Heart left ventricle (tissue), 16 donors: ENCODE measurements at regions not wholly inside any gene's neighbourhood (a gene's known extent, or its start where the extent isn't known, plus 50 kb on each side); places are given as distances from the start of the nearest gene placed in this dataset.
A peak's percentile ranks its signal among the peaks of the same experiment; 100 is the strongest.

Experiments
- ATAC-seq, 4 donors: fragments of 200-7000 bp; cut with Tn5 transposase; one replicate each; pipeline ENCODE4 v1.9.1; 2020 to 2022; ENCODE audit warnings: moderate library complexity in 4 of 4, mild to moderate bottlenecking in 3 of 4, moderate number of reproducible peaks in 1 of 4
- DNase-seq, 5 donors: peaks; one replicate each; pipeline ENCODE4 v3.0.0-alpha.2; 2020
- H3K27ac ChIP-seq, 12 donors: fragments of 200-600 bp; sonication (generic) in 4 of 12; one replicate each; pipeline versions ENCODE4 v1.5.0 to v1.8.0; 2016 to 2022; ENCODE audit warnings: mild to moderate bottlenecking in 2 of 12
- H3K27me3 ChIP-seq, 9 donors: fragments of 200-600 bp; sonication (generic) in 2 of 9; one replicate each; pipeline versions ENCODE4 v1.5.1 to v1.8.0; 2016 to 2022; ENCODE audit warnings: mild to moderate bottlenecking in 3 of 9
- H3K36me3 ChIP-seq, 9 donors: fragments of 200-600 bp; sonication (generic) in 2 of 9; one replicate each; pipeline versions ENCODE4 v1.5.0 to v1.8.0; 2018 to 2022; ENCODE audit warnings: mild to moderate bottlenecking in 2 of 9
- H3K4me1 ChIP-seq, 12 donors: fragments of 200-600 bp; sonication (generic) in 4 of 12; one replicate each; pipeline versions ENCODE4 v1.5.0 to v1.8.0; 2016 to 2022; ENCODE audit warnings: mild to moderate bottlenecking in 3 of 12
- H3K4me3 ChIP-seq, 12 donors: fragments of 200-600 bp; sonication (generic) in 4 of 12; one replicate each; pipeline versions ENCODE4 v1.5.0 to v1.8.0; 2017 to 2022; ENCODE audit warnings: mild to moderate bottlenecking in 9 of 12, moderate library complexity in 4 of 12
- H3K9me3 ChIP-seq, 12 donors: fragments of 200-600 bp; sonication (generic) in 4 of 12; one replicate each; pipeline versions ENCODE4 v1.5.0 to v1.8.0; 2016 to 2022; ENCODE audit warnings: mild to moderate bottlenecking in 1 of 12
- POLR2A ChIP-seq, 2 donors: fragments of 450-650 bp; IDR thresholded peaks; one replicate each; pipeline ENCODE4 v1.6.1; 2017; ENCODE audit warnings: antibody characterized with exemption in 2 of 2, mild to moderate bottlenecking in 2 of 2, moderate library complexity in 2 of 2
- WGBS, 4 donors: extraction: QIAGEN DNeasy Blood & Tissue Kit in 2 of 4; methylation state at CpG; one replicate each; pipeline versions ENCODE4 v1.1.5 to v1.1.7; 2013 to 2018; 5-methylcytosine and 5-hydroxymethylcytosine counted together
- intact Hi-C, 10 donors: fragments of 100-400 bp; cut with DNase I; formaldehyde crosslinking; loops; one replicate each; pipeline versions ENCODE4 v1.11.1 to v1.14.2; 2022
- TF ChIP-seq, protein P1 (sequence below), 12 donors: fragments of 200-600 bp; sonication (generic) in 4 of 12; IDR thresholded peaks; one replicate each; pipeline versions ENCODE4 v1.5.0 to v1.8.0; 2018 to 2022; ENCODE audit warnings: antibody characterized with exemption in 12 of 12, mild to moderate bottlenecking in 5 of 12
- donor health status: ischemic (EF 13 %, LVEDD 7.1; RV severe dilation, severe dysfunction).
- donor health status: healthy with polysubstance abuse.
- donor health status: DM: no; HTN: yes; CAD: no.
- donor health status: DM: no; HTN: no; CAD: no.
- donor health status: ischemic (EF 25% LVEDD 6.9; RV normal size, moderate dysfunction).
- donor health status: ischemic (EF 25% LVEDD 5.7; RV mildly dilated, moderate dysfunction).
- donor health status: healthy.
- donor health status: DM: yes; HTN: yes; CAD: no.
- donor health status: ischemic (EF 35%, LVEDD 5.7; RV mildly dilated, moderate dysfunction).
- donor health status: nonischemic (EF 11% LVEDD 7.7; RV severe dilation, severe dysfunction).
- donor health status: DM: yes; HTN: yes; CAD: no.
- donor health status: PGD.
- donor health status: ischemic (EF 29% LVEDD 5.4; RV normal size, mild dysfunction).
- donor health status: nonischemic (EF 23%, LVEDD 6.1; RV moderate dilation, normal function).

GRCh38 chr5:158502686-158503085, 597.0 kb downstream of the EBF1 start:
- intact Hi-C loops = loop anchor here in 1 of 10 donors (5.0 kb wide), 1 partner anchor 70 kb away; no protein-coding TSS in a partner anchor
- peak in 2 of 4 donors; percentile 44 to 57 for ATAC-seq

GRCh38 chr5:158499892-158500418, 599.8 kb downstream of the EBF1 start:
- H3K4me1 ChIP-seq = peaks cover 0 to 38% (median 7%) of the 10 kb centered on the region in 12 donors
- TF ChIP-seq, protein P1, sequence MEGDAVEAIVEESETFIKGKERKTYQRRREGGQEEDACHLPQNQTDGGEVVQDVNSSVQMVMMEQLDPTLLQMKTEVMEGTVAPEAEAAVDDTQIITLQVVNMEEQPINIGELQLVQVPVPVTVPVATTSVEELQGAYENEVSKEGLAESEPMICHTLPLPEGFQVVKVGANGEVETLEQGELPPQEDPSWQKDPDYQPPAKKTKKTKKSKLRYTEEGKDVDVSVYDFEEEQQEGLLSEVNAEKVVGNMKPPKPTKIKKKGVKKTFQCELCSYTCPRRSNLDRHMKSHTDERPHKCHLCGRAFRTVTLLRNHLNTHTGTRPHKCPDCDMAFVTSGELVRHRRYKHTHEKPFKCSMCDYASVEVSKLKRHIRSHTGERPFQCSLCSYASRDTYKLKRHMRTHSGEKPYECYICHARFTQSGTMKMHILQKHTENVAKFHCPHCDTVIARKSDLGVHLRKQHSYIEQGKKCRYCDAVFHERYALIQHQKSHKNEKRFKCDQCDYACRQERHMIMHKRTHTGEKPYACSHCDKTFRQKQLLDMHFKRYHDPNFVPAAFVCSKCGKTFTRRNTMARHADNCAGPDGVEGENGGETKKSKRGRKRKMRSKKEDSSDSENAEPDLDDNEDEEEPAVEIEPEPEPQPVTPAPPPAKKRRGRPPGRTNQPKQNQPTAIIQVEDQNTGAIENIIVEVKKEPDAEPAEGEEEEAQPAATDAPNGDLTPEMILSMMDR (IDR thresholded peaks at IDR 0.05) = no peak
- no peak for TF ChIP-seq POLR2A (IDR thresholded peaks at IDR 0.05)
- H3K27me3 ChIP-seq = no peaks in the 10 kb centered on the region
- DNase-seq (no peak), ATAC-seq (no peak)
- WGBS, 4 donors = 51 to 63% (median 61%) methylated on average over 6 of the region's 6 CpGs
- H3K4me3 ChIP-seq = no peak overlapping the region
- no peaks in the 10 kb centered on the region for H3K36me3 ChIP-seq
- peak overlapping the region in 10 of 12 donors; percentile 19 to 70 (median 50) for H3K27ac ChIP-seq
- peaks cover 0 to 2% (median 0%) of the 10 kb centered on the region in 12 donors for H3K9me3 ChIP-seq
- intact Hi-C loops = loop anchor here in 1 of 10 donors (5.0 kb wide), 1 partner anchor 68 kb away; no protein-coding TSS in a partner anchor

More at GRCh38 chr5:158502686-158503085, 597.0 kb downstream of the EBF1 start:
- H3K36me3 ChIP-seq = no peaks in the 10 kb centered on the region
- no peak overlapping the region for H3K4me3 ChIP-seq
- WGBS, 4 donors = 59 to 68% (median 65%) methylated on average over 5 of the region's 5 CpGs
- no peaks in the 10 kb centered on the region for H3K27me3 ChIP-seq
- no peak for TF ChIP-seq POLR2A (IDR thresholded peaks at IDR 0.05)
- TF ChIP-seq, protein P1 (IDR thresholded peaks at IDR 0.05) = no peak
- H3K9me3 ChIP-seq = peaks cover 0 to 28% (median 15%) of the 10 kb centered on the region in 12 donors
- peak in 2 of 5 donors; percentile 32 to 45 for DNase-seq
- H3K27ac ChIP-seq = peak overlapping the region in 2 of 12 donors; percentile 21 to 22
- peaks cover 0 to 38% (median 7%) of the 10 kb centered on the region in 12 donors for H3K4me1 ChIP-seq

DNA sequence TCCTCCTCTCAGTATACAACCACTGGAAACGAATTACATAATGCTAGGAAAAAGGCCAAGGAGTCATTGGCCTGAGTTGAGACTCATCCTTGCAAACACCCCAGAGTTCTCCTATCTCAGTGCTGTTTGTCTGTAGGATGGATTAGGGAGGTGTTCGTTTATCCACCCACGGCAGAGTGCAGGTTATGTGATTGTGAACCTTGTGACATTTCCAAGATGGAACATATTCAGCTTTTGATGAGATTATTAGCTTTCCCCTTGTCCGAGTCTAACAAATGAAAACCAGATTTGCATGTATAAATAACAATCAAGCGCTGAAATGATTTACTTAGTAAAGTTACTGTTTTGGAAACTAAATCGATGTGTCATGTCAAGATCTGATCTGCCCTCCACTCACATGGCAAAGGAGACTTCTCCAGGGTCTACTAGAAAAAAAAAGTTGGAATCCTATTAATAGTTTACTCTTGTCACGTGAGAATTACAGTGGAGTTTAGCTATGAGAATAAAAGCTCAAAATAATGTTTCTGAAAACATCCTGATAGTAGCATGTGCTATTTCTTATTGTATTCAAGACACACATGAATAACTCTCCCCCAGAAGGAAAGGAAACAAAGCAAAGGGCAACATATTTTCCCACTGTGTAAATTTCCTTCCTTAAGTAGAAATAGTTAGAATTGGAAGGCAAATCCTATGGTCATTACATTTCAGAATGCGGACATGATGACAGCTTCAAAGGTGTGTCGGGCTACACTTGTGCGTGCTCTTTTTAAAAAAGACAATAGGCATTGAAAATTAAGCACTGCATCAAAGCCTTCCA, 600.4 kb downstream of the EBF1 start:
- Histone ChIP-seq H3K9me3 (no peaks in the 10 kb centered on the region), H3K27me3 (no peaks in the 10 kb centered on the region), H3K4me1 (peaks cover 0 to 38% (median 7%) of the 10 kb centered on the region in 12 donors), H3K27ac (peak overlapping the region in 11 of 12 donors; percentile 13 to 70 (median 49)), H3K4me3 (no peak overlapping the region), H3K36me3 (no peaks in the 10 kb centered on the region)
- intact Hi-C loops = no loop called here
- no peak for TF ChIP-seq POLR2A (IDR thresholded peaks at IDR 0.05)
- TF ChIP-seq, protein P1 (IDR thresholded peaks at IDR 0.05) = no peak
- DNase-seq (no peak), ATAC-seq (peak in 2 of 4 donors; percentile 59 to 83)
- WGBS, 4 donors = 45 to 54% (median 49%) methylated on average over 10 of the region's 10 CpGs

GRCh38 chr5:158496624-158497023, 603.1 kb downstream of the EBF1 start:
- Histone ChIP-seq H3K4me1 (peaks cover 0 to 21% (median 5%) of the 10 kb centered on the region in 12 donors), H3K9me3 (no peaks in the 10 kb centered on the region), H3K27ac (no peak overlapping the region), H3K4me3 (no peak overlapping the region), H3K36me3 (no peaks in the 10 kb centered on the region), H3K27me3 (no peaks in the 10 kb centered on the region)
- DNase-seq (no peak), ATAC-seq (no peak)
- 90 to 94% (median 92%) methylated on average over 3 of the region's 3 CpGs for WGBS, 4 donors
- TF ChIP-seq POLR2A (IDR thresholded peaks at IDR 0.05) = no peak
- TF ChIP-seq, protein P1 (IDR thresholded peaks at IDR 0.05) = no peak
- intact Hi-C loops = no loop called here
